OCI-LY1 (cell line): ENCODE measurements at regions not wholly inside any gene's neighbourhood (a gene's known extent, or its start where the extent isn't known, plus 50 kb on each side); places are given as distances from the start of the nearest gene placed in this dataset.

Experiments used
- H2AFZ ChIP-seq: fragments of 200-600 bp; sonication (generic), shearing (Covaris generic); 2 replicates; pipeline ENCODE4 v1.6.0; 2014; ENCODE audit warnings: antibody characterized with exemption, mild to moderate bottlenecking, low read length
- H3F3A ChIP-seq: fragments of 200-600 bp; sonication (generic), shearing (Covaris generic); 2 replicates; pipeline ENCODE4 v1.6.0; 2014; ENCODE audit warnings: mild to moderate bottlenecking, antibody characterized with exemption, low read length, moderate library complexity; ENCODE audit not compliant: insufficient read depth
- H3K27ac ChIP-seq: fragments of 200-600 bp; sonication (generic); 2 replicates; pipeline ENCODE4 v1.5.1; 2014; ENCODE audit warnings: low read length, mixed run types, mild to moderate bottlenecking, low read depth; ENCODE audit not compliant: poor library complexity, severe bottlenecking
- H3K27me3 ChIP-seq: fragments of 200-600 bp; sonication (generic); 2 replicates; pipeline ENCODE4 v1.6.0; 2014; ENCODE audit warnings: antibody characterized with exemption, mild to moderate bottlenecking, low read length, moderate library complexity; ENCODE audit not compliant: insufficient read depth
- H3K36me3 ChIP-seq: fragments of 200-600 bp; sonication (generic); 2 replicates; pipeline ENCODE4 v1.6.1; 2014; ENCODE audit warnings: mild to moderate bottlenecking, antibody characterized with exemption, low read length, moderate library complexity, mixed read lengths; ENCODE audit not compliant: insufficient read depth
- H3K4me1 ChIP-seq: fragments of 200-600 bp; sonication (generic); 2 replicates; pipeline ENCODE4 v1.5.1; 2014; ENCODE audit warnings: mild to moderate bottlenecking, low read length, moderate library complexity; ENCODE audit not compliant: insufficient read depth, severe bottlenecking
- H3K4me2 ChIP-seq: fragments of 200-600 bp; sonication (generic), shearing (Covaris generic); 2 replicates; pipeline ENCODE4 v1.6.1; 2014; ENCODE audit warnings: low read length
- H3K4me3 ChIP-seq: fragments of 200-600 bp; sonication (generic); 2 replicates; pipeline ENCODE4 v1.5.1; 2014; ENCODE audit warnings: low read length, low read depth, mild to moderate bottlenecking, mixed read lengths; ENCODE audit not compliant: poor library complexity, severe bottlenecking
- H3K79me2 ChIP-seq: fragments of 200-600 bp; shearing (Covaris generic); 2 replicates; pipeline ENCODE4 v1.6.1; 2016; ENCODE audit warnings: mixed run types, low read length, mixed read lengths; ENCODE audit not compliant: insufficient read depth
- H3K9ac ChIP-seq: fragments of 200-600 bp; sonication (generic), shearing (Covaris generic); 2 replicates; pipeline ENCODE4 v1.6.1; 2014; ENCODE audit warnings: mild to moderate bottlenecking, low read length, mixed read lengths
- H3K9me2 ChIP-seq: fragments of 200-600 bp; sonication (generic), shearing (Covaris generic); 2 replicates; pipeline ENCODE4 v1.6.1; 2014; ENCODE audit warnings: low read depth, mild to moderate bottlenecking, low read length, mixed read lengths
- H3K9me3 ChIP-seq: fragments of 200-600 bp; shearing (Covaris generic); 2 replicates; pipeline ENCODE4 v1.6.1; 2014; ENCODE audit warnings: low read length, mixed read lengths
- H4K20me1 ChIP-seq: fragments of 200-600 bp; sonication (generic), shearing (Covaris generic); 2 replicates; pipeline ENCODE4 v1.6.0; 2016; ENCODE audit warnings: mild to moderate bottlenecking, low read length; ENCODE audit not compliant: insufficient read depth
- EZH2 ChIP-seq: fragments of 200-600 bp; sonication (generic), shearing (Covaris generic); IDR thresholded peaks from 2 replicates; pipeline ENCODE4 v1.8.0; 2017; ENCODE audit warnings: borderline replicate concordance, mixed run types, mild to moderate bottlenecking, antibody characterized with exemption, low read length, moderate library complexity, mixed read lengths
- TF ChIP-seq, protein P1 (sequence below): fragments of 200-600 bp; sonication (generic), shearing (Covaris generic); IDR thresholded peaks from 2 replicates; pipeline ENCODE4 v1.5.1; 2017; ENCODE audit warnings: mild to moderate bottlenecking, antibody characterized with exemption, low read length, moderate library complexity, mixed read lengths

DNA sequence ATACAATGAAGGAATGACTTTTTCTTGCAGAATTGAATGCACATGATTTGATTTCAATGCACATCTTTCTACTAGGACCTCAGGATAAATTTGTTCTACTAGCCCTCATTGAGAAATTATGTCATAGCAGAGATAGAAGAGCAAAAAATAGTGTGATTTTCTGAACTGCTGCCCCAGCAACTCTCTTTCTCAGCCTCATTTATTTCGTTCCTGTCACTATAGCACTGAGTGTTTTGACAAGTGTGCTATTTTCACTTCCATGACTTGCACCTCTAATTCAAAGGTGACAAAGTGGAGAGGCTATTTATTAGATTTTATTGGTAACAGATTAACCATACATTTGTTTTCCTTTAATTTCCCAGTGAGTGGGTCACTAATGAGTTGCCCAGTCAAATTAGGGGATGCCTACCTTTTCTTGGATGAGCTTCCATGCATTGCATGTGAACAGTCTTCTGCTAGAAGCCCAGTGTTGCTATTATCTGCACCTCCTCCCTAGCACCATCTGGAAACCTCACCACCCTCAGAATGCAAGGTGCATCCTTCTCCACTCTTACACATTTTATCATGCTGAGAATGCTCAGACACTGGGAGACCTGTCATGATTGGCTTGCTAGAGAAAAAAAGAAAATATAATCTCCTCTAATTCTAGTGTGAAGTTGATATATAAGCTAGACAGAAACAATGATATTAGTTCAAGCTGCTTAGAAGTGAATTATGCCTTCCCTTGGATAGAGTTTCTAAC lies 119.6 kb upstream of the CTTNBP2 start:
- TF ChIP-seq, protein P1, sequence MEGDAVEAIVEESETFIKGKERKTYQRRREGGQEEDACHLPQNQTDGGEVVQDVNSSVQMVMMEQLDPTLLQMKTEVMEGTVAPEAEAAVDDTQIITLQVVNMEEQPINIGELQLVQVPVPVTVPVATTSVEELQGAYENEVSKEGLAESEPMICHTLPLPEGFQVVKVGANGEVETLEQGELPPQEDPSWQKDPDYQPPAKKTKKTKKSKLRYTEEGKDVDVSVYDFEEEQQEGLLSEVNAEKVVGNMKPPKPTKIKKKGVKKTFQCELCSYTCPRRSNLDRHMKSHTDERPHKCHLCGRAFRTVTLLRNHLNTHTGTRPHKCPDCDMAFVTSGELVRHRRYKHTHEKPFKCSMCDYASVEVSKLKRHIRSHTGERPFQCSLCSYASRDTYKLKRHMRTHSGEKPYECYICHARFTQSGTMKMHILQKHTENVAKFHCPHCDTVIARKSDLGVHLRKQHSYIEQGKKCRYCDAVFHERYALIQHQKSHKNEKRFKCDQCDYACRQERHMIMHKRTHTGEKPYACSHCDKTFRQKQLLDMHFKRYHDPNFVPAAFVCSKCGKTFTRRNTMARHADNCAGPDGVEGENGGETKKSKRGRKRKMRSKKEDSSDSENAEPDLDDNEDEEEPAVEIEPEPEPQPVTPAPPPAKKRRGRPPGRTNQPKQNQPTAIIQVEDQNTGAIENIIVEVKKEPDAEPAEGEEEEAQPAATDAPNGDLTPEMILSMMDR: no peak
- no peak for TF ChIP-seq EZH2
- Histone ChIP-seq H3K4me2 (no peak overlapping the region), H4K20me1 (no peaks in the 10 kb centered on the region), H3K27ac (no peak overlapping the region), H3K27me3 (no peaks in the 10 kb centered on the region), H2AFZ (no peak overlapping the region), H3K9me3 (no peaks in the 10 kb centered on the region), H3K9ac (no peak overlapping the region), H3K9me2 (no peaks in the 10 kb centered on the region), H3K4me1 (no peaks in the 10 kb centered on the region), H3K36me3 (no peaks in the 10 kb centered on the region), H3F3A (no peaks in the 10 kb centered on the region), H3K4me3 (no peak overlapping the region), H3K79me2 (no peaks in the 10 kb centered on the region)

DNA sequence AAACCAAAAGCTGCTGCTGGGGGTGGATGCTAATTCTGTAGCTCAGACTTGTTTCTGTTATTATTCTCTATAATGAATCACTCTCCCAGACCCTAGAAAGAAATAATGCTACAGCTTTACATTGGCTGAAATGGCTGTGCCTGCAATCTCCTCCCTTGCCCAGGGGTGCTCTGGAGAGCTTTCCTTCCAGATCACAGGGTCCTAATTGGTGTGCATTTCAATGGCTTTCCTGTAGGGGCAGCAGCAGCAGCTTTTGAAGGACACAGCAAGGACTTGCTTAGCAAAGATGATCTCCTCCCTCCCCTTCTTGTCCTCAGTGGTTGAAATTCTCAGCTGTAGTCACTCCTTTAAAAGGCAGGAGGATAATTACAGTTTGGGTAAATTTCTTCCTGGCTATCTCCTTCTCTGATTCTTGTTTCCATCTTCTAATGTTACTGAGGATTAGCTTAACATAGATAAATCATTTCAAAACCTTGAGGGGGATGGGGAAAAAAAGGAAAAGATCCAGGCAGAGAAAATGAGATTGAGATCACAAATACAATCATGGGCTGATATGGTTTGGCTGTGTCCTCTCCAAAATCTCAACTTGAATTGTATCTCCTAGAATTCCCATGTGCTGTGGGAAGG lies 120.2 kb upstream of the CTTNBP2 start:
- Histone ChIP-seq H3K9me2 (no peaks in the 10 kb centered on the region), H3F3A (no peaks in the 10 kb centered on the region), H3K4me3 (no peak overlapping the region), H4K20me1 (no peaks in the 10 kb centered on the region), H3K27me3 (no peaks in the 10 kb centered on the region), H3K9ac (no peak overlapping the region), H3K27ac (no peak overlapping the region), H2AFZ (no peak overlapping the region), H3K4me1 (no peaks in the 10 kb centered on the region), H3K9me3 (no peaks in the 10 kb centered on the region), H3K4me2 (no peak overlapping the region), H3K79me2 (no peaks in the 10 kb centered on the region), H3K36me3 (no peaks in the 10 kb centered on the region)
- TF ChIP-seq, protein P1: peak; percentile 73
- TF ChIP-seq EZH2: no peak

DNA sequence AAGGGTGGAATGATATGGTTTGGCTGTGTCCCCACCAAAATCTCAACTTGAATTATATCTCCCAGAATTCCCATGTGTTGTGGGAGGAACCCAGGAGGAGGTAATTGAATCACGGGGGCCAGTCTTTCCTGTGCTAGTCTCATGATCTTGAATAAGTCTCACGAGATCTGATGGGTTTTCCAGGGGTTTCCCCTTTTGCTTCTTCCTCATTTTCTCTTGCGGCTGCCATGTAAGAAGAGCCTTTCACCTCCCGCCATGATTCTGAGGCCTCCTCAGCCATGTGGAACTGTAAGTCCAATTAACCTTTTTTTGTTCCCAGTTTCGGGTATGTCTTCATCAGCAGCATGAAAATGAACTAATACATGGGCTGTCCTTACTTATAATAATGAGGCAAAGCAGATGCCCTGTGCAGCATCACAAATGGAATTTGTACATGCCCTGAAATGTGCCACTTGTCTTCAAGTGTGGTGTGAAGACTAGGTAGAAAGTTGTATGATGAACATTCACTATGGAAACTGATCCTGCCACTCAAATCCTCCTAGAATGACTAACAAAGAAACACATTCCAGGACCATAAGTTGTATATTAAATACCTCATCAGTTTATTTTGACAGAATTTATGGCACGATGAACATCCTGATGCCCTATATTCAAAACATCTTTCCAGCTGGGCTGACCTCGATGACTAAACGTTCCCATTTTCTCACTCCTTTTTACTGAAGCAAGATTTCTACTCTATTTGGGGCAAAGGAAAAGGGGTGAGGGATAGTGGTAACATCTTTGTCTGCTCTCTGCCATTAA lies 122.8 kb upstream of the CTTNBP2 start:
- no peaks in the 10 kb centered on the region for H3F3A ChIP-seq
- H3K36me3 ChIP-seq: no peaks in the 10 kb centered on the region
- H2AFZ ChIP-seq: no peak overlapping the region
- no peaks in the 10 kb centered on the region for H3K9me3 ChIP-seq
- no peak overlapping the region for H3K9ac ChIP-seq
- no peak overlapping the region for H3K27ac ChIP-seq
- no peaks in the 10 kb centered on the region for H3K9me2 ChIP-seq
- no peaks in the 10 kb centered on the region for H4K20me1 ChIP-seq
- no peaks in the 10 kb centered on the region for H3K4me1 ChIP-seq
- no peak overlapping the region for H3K4me2 ChIP-seq
- no peaks in the 10 kb centered on the region for H3K79me2 ChIP-seq
- H3K4me3 ChIP-seq: no peak overlapping the region
- H3K27me3 ChIP-seq: no peaks in the 10 kb centered on the region
- no peak for TF ChIP-seq EZH2
- TF ChIP-seq, protein P1: no peak
